GM23338 (cell line): ENCODE measurements at regions not wholly inside any gene's neighbourhood (a gene's known extent, or its start where the extent isn't known, plus 50 kb on each side); places are given as distances from the start of the nearest gene placed in this dataset.

ENCODE experiments used
- CREB1 ChIP-seq: fragments of 250-450 bp; sonication (Bioruptor Pico); IDR thresholded peaks from 2 replicates; pipeline ENCODE4 v1.5.0; 2020; ENCODE audit warnings: low read depth, mild to moderate bottlenecking, moderate library complexity
- EZH2 ChIP-seq: fragments of 200-600 bp; sonication (generic); IDR thresholded peaks from one replicate; pipeline ENCODE4 v1.8.0; 2017; ENCODE audit warnings: antibody characterized with exemption, mild to moderate bottlenecking, low read depth; ENCODE audit not compliant: unreplicated experiment
- EZH2phosphoT487 ChIP-seq: fragments of 200-600 bp; sonication (generic); IDR thresholded peaks from one replicate; pipeline ENCODE4 v1.8.1; 2018; ENCODE audit warnings: antibody characterized with exemption; ENCODE audit not compliant: unreplicated experiment
- JUNB ChIP-seq: IDR thresholded peaks from one replicate; pipeline ENCODE4 v1.6.1; 2016; ENCODE audit warnings: antibody characterized with exemption; ENCODE audit not compliant: unreplicated experiment
- POLR2AphosphoS5 ChIP-seq: IDR thresholded peaks from 2 replicates; pipeline ENCODE4 v1.6.1; 2016; ENCODE audit warnings: antibody characterized with exemption, low read depth
- STAT1 ChIP-seq: IDR thresholded peaks from one replicate; pipeline ENCODE4 v1.6.1; 2016; ENCODE audit warnings: antibody characterized with exemption; ENCODE audit not compliant: unreplicated experiment
- TF ChIP-seq, protein P1 (sequence below): IDR thresholded peaks from one replicate; pipeline ENCODE4 v1.6.1; 2018; ENCODE audit warnings: antibody characterized with exemption; ENCODE audit not compliant: unreplicated experiment
- TF ChIP-seq, protein P2 (sequence below), 2 experiments: fragments of 200-600 bp in 1 of 2; sonication (generic) in 1 of 2; conservative IDR thresholded peaks; 2 replicates each; pipeline versions ENCODE4 v1.5.1 to v1.6.1; 2016 to 2017; ENCODE audit warnings: antibody characterized with exemption in 2 of 2, low read depth in 2 of 2, mild to moderate bottlenecking in 2 of 2, moderate library complexity in 1 of 2
- TF ChIP-seq, protein P3 (sequence below): fragments of 250-450 bp; sonication (Bioruptor Pico); IDR thresholded peaks from 2 replicates; pipeline ENCODE4 v1.5.0; 2020; ENCODE audit warnings: mild to moderate bottlenecking, moderate library complexity

DNA sequence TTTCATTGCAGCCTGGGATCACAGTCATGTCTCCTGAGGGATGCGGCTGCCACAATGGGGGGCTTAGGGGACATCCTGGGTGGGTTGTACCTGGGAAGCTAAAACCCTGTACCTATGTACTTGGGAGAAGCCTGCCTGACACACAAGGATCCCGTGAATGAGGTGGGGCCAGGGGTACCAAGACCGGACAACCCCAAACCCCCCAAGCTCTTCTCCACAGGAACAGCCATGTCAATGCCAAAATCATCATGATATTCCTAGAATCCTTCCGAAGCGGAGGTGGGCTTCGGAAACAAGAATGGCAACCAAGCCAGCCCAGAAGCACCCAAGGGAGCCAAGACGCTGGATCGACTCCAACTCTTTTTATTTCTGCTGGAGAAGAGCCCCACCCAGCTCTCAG is 260.3 kb upstream of the TCERG1L start:
- TF ChIP-seq POLR2AphosphoS5, result no peak
- TF ChIP-seq, protein P1, sequence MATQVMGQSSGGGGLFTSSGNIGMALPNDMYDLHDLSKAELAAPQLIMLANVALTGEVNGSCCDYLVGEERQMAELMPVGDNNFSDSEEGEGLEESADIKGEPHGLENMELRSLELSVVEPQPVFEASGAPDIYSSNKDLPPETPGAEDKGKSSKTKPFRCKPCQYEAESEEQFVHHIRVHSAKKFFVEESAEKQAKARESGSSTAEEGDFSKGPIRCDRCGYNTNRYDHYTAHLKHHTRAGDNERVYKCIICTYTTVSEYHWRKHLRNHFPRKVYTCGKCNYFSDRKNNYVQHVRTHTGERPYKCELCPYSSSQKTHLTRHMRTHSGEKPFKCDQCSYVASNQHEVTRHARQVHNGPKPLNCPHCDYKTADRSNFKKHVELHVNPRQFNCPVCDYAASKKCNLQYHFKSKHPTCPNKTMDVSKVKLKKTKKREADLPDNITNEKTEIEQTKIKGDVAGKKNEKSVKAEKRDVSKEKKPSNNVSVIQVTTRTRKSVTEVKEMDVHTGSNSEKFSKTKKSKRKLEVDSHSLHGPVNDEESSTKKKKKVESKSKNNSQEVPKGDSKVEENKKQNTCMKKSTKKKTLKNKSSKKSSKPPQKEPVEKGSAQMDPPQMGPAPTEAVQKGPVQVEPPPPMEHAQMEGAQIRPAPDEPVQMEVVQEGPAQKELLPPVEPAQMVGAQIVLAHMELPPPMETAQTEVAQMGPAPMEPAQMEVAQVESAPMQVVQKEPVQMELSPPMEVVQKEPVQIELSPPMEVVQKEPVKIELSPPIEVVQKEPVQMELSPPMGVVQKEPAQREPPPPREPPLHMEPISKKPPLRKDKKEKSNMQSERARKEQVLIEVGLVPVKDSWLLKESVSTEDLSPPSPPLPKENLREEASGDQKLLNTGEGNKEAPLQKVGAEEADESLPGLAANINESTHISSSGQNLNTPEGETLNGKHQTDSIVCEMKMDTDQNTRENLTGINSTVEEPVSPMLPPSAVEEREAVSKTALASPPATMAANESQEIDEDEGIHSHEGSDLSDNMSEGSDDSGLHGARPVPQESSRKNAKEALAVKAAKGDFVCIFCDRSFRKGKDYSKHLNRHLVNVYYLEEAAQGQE, result no peak
- no peak for TF ChIP-seq EZH2phosphoT487
- TF ChIP-seq, protein P2, sequence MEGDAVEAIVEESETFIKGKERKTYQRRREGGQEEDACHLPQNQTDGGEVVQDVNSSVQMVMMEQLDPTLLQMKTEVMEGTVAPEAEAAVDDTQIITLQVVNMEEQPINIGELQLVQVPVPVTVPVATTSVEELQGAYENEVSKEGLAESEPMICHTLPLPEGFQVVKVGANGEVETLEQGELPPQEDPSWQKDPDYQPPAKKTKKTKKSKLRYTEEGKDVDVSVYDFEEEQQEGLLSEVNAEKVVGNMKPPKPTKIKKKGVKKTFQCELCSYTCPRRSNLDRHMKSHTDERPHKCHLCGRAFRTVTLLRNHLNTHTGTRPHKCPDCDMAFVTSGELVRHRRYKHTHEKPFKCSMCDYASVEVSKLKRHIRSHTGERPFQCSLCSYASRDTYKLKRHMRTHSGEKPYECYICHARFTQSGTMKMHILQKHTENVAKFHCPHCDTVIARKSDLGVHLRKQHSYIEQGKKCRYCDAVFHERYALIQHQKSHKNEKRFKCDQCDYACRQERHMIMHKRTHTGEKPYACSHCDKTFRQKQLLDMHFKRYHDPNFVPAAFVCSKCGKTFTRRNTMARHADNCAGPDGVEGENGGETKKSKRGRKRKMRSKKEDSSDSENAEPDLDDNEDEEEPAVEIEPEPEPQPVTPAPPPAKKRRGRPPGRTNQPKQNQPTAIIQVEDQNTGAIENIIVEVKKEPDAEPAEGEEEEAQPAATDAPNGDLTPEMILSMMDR (conservative IDR thresholded peaks at IDR 0.05; ENCODE audit: low read depth in 2 of 2), result no peak
- no peak for TF ChIP-seq JUNB
- no peak for TF ChIP-seq CREB1 (CRISPR knock-in tag)
- TF ChIP-seq STAT1, result no peak
- TF ChIP-seq EZH2, result no peak
- TF ChIP-seq, protein P3, sequence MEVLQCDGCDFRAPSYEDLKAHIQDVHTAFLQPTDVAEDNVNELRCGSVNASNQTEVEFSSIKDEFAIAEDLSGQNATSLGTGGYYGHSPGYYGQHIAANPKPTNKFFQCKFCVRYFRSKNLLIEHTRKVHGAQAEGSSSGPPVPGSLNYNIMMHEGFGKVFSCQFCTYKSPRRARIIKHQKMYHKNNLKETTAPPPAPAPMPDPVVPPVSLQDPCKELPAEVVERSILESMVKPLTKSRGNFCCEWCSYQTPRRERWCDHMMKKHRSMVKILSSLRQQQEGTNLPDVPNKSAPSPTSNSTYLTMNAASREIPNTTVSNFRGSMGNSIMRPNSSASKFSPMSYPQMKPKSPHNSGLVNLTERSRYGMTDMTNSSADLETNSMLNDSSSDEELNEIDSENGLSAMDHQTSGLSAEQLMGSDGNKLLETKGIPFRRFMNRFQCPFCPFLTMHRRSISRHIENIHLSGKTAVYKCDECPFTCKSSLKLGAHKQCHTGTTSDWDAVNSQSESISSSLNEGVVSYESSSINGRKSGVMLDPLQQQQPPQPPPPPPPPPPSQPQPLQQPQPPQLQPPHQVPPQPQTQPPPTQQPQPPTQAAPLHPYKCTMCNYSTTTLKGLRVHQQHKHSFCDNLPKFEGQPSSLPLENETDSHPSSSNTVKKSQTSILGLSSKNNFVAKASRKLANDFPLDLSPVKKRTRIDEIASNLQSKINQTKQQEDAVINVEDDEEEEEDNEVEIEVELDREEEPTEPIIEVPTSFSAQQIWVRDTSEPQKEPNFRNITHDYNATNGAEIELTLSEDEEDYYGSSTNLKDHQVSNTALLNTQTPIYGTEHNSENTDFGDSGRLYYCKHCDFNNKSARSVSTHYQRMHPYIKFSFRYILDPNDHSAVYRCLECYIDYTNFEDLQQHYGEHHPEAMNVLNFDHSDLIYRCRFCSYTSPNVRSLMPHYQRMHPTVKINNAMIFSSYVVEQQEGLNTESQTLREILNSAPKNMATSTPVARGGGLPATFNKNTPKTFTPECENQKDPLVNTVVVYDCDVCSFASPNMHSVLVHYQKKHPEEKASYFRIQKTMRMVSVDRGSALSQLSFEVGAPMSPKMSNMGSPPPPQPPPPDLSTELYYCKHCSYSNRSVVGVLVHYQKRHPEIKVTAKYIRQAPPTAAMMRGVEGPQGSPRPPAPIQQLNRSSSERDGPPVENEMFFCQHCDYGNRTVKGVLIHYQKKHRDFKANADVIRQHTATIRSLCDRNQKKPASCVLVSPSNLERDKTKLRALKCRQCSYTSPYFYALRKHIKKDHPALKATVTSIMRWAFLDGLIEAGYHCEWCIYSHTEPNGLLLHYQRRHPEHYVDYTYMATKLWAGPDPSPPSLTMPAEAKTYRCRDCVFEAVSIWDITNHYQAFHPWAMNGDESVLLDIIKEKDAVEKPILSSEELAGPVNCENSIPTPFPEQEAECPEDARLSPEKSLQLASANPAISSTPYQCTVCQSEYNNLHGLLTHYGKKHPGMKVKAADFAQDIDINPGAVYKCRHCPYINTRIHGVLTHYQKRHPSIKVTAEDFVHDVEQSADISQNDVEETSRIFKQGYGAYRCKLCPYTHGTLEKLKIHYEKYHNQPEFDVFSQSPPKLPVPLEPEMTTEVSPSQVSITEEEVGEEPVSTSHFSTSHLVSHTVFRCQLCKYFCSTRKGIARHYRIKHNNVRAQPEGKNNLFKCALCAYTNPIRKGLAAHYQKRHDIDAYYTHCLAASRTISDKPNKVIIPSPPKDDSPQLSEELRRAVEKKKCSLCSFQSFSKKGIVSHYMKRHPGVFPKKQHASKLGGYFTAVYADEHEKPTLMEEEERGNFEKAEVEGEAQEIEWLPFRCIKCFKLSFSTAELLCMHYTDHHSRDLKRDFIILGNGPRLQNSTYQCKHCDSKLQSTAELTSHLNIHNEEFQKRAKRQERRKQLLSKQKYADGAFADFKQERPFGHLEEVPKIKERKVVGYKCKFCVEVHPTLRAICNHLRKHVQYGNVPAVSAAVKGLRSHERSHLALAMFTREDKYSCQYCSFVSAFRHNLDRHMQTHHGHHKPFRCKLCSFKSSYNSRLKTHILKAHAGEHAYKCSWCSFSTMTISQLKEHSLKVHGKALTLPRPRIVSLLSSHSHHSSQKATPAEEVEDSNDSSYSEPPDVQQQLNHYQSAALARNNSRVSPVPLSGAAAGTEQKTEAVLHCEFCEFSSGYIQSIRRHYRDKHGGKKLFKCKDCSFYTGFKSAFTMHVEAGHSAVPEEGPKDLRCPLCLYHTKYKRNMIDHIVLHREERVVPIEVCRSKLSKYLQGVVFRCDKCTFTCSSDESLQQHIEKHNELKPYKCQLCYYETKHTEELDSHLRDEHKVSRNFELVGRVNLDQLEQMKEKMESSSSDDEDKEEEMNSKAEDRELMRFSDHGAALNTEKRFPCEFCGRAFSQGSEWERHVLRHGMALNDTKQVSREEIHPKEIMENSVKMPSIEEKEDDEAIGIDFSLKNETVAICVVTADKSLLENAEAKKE (CRISPR knock-in tag), result no peak
